ENCODE measurements at regions not wholly inside any gene's neighbourhood (a gene's known extent, or its start where the extent isn't known, plus 50 kb on each side); places are given as distances from the start of the nearest gene placed in this dataset.
"Not testable (repeated sequence)": the region's sequence is repeated elsewhere in the genome, so short reads cannot be mapped to it uniquely, and the experiment has no call there.

DNA sequence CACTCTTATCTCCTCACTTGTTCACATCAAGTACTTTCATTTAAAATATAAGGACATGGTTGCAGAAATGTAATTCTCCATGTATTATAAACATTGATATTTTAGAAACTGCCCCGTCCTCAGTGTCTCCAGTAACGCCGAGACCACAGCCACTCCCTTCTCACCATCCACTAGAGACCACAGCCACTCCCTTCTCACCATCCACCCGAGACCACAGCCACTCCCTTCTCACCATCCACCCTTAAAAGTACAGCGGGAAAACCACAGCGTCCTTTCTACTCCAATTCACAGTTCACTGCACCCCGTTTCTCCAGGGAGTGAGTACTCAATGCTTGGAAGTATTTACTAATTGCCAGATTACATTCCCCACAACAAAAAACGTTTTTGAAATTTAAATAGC is 1452.2 kb upstream of the ACVR2A start:
- peak overlapping the region in 2 of 11 experiments; percentile 24 to 45; a peak in 3 of 22 replicates for H3K9ac ChIP-seq
- peaks cover 12 to 35% (median 15%) of the 10 kb centered on the region in 10 experiments for H3K4me1 ChIP-seq
- H3K4me3 ChIP-seq: peak overlapping the region in 3 of 10 experiments; percentile 30 to 52 (median 37); a peak in 5 of 20 replicates
- no peaks in the 10 kb centered on the region for H3K27me3 ChIP-seq
- H3K27ac ChIP-seq: peak overlapping the region in 6 of 11 experiments; percentile 21 to 77 (median 50); a peak in 9 of 22 replicates
- peak overlapping the region; percentile 49 to 90 (median 74) for H3K4me2 ChIP-seq
- no peaks in the 10 kb centered on the region for H4K20me1 ChIP-seq
- H3K36me3 ChIP-seq: no peaks in the 10 kb centered on the region
- TF ChIP-seq Cebpa-rat (IDR thresholded peaks at IDR 0.05): no peak
- H3K9me3 ChIP-seq (replicated peaks in 1 of 11): no peaks in the 10 kb centered on the region

DNA sequence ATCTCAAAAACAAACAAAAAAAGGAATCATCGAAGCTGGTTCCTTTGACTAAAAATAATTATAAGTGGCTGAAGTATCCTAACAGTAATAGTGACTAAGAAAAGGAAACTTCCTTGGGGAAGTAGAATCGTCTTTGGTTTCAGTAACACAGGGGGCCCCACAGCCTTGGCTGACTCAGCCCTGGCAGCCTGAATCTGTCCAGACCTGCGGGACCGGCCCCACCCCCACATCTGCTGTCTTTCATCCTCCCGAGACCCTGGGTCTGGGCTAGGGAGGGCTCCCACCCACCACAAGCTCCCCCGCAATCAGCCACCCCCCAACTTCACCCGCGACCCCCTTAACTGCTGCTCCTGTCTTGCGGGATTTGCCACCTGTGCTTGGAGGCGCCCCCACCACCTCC is 1452.6 kb upstream of the ACVR2A start:
- no peak for TF ChIP-seq Cebpa-rat (IDR thresholded peaks at IDR 0.05)
- no peaks in the 10 kb centered on the region for H3K36me3 ChIP-seq

DNA sequence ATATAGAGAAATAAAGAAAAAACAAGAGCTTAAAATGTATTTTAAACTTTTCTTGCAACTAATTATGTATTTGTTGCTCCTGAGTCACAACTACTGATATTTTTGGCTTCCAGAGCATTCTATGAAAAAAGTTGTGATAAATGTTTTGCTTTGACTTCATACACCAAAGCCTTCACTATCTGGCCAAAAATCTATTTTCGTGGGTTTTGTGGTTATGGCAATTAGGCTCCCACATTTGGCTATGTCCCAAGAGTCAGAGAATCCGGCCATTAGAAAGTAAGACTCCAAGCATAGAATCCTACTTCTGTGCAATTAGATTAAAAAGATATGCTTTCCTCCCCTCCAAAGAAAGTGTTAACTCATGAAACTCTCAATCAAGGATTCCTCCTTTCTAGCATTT is 1456.1 kb upstream of the ACVR2A start:
- Histone ChIP-seq H3K9me3 (replicated peaks in 1 of 11) (no peaks in the 10 kb centered on the region), H3K27me3 (no peaks in the 10 kb centered on the region), H3K4me1 (peaks cover 20 to 39% (median 23%) of the 10 kb centered on the region in 10 experiments), H3K9ac (no peak overlapping the region), H3K4me3 (no peak overlapping the region), H3K4me2 (no peak overlapping the region), H4K20me1 (no peaks in the 10 kb centered on the region), H3K27ac (no peak overlapping the region), H3K36me3 (no peaks in the 10 kb centered on the region)
- TF ChIP-seq Cebpa-rat (IDR thresholded peaks at IDR 0.05): no peak

More for the DNA sequence above, 1452.6 kb upstream of the ACVR2A start:
- no peaks in the 10 kb centered on the region for H3K9me3 ChIP-seq (replicated peaks in 1 of 11)
- H3K4me2 ChIP-seq: peak overlapping the region; percentile 49 to 90 (median 74)
- no peaks in the 10 kb centered on the region for H3K27me3 ChIP-seq
- peak overlapping the region in 6 of 11 experiments; percentile 21 to 77 (median 50); a peak in 10 of 22 replicates for H3K27ac ChIP-seq
- peak overlapping the region in 3 of 11 experiments; percentile 8 to 45 (median 24); a peak in 3 of 22 replicates for H3K9ac ChIP-seq
- H3K4me1 ChIP-seq: peaks cover 12 to 35% (median 15%) of the 10 kb centered on the region in 10 experiments
- H3K4me3 ChIP-seq: peak overlapping the region in 3 of 10 experiments; percentile 30 to 52 (median 37); a peak in 5 of 20 replicates
- H4K20me1 ChIP-seq: no peaks in the 10 kb centered on the region

DNA sequence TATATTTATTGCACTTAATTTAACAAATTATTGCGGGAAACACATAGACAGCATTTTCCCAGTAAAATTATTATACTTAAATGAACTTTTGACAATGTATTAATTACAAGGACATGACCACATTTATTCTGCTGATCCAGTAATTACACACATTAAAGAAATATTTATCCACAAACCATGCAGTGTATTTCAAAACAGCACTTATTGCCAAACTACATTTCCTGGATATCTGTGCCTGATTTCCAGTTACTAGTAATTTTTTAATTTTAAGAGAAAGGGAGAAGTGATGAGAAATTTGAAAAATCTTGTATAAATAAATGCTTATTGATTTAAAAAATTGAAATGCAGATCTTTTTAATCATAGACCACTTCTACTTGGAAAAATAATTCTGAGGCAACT is 1458.7 kb upstream of the ACVR2A start:
- Histone ChIP-seq H3K9ac (no peak overlapping the region), H3K27ac (no peak overlapping the region), H4K20me1 (no peaks in the 10 kb centered on the region), H3K4me2 (no peak overlapping the region), H3K27me3 (no peaks in the 10 kb centered on the region), H3K9me3 (replicated peaks in 1 of 11) (no peaks in the 10 kb centered on the region), H3K4me1 (peaks cover 6 to 21% (median 9%) of the 10 kb centered on the region in 10 experiments; a peak in 13 of 20 replicates), H3K36me3 (no peaks in the 10 kb centered on the region), H3K4me3 (no peak overlapping the region)
- TF ChIP-seq Cebpa-rat (IDR thresholded peaks at IDR 0.05): no peak

DNA sequence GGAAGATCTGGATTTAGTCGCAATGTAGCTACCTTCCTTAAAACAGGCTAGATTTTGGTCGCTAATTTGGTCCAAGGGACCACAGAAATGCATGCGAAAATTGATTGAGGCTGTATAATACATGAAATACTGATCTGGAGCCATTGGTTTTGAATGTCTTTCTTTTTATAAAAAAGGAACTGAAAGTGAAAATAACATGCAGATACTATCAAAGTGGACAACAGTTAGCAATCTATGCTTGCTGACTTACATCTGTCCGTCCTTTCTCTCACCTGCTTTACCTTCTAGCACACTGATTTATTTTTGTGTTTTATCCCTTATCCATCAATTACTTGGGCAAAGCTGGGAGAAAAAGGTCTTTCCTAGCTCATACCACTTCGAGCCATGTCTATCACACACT is 1459.8 kb upstream of the ACVR2A start:
- peak overlapping the region; percentile 12 to 94 (median 41); a peak in 19 of 22 replicates for H3K4me2 ChIP-seq
- H3K4me1 ChIP-seq: peaks cover 6 to 20% (median 9%) of the 10 kb centered on the region in 10 experiments; a peak in 13 of 20 replicates

DNA sequence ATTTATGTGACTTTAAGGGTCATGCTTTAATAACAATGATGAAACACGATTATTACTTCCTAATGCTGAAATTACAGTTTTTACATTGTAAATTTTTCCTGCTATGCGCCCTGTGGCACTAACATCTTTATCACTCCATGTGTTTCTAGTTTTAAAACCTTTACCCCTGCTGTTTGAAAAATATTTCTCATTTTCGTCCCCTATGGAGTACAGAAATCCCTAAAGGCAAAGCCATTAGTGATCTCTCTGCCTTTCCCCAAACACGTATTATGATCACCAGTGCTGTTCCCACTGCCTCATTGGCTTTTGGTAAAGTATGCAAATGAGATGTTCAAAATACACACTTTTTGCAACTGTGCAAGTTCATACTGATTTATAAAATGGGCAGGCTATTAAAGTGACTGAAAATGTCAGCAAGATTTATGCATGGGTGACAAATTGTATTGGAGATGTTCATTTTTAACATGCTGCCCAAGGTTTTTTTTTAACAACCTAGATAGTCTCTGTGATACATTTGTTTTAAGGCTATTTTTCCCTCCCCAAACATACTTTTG is 1468.2 kb upstream of the ACVR2A start:
- Histone ChIP-seq H3K4me3 (no peak overlapping the region), H3K4me2 (no peak overlapping the region), H3K36me3 (no peaks in the 10 kb centered on the region), H3K27me3 (no peaks in the 10 kb centered on the region), H3K9ac (no peak overlapping the region), H3K27ac (no peak overlapping the region), H3K9me3 (replicated peaks in 1 of 11) (peaks cover 0 to 4% (median 0%) of the 10 kb centered on the region in 11 experiments; a peak in 1 of 22 replicates), H3K4me1 (no peaks in the 10 kb centered on the region), H4K20me1 (no peaks in the 10 kb centered on the region)
- no peak for TF ChIP-seq Cebpa-rat (IDR thresholded peaks at IDR 0.05)

More for the DNA sequence above, 1459.8 kb upstream of the ACVR2A start:
- no peak for TF ChIP-seq Cebpa-rat (IDR thresholded peaks at IDR 0.05)
- Histone ChIP-seq H3K9me3 (replicated peaks in 1 of 11) (no peaks in the 10 kb centered on the region), H3K27me3 (no peaks in the 10 kb centered on the region), H3K36me3 (no peaks in the 10 kb centered on the region), H3K4me3 (peak overlapping the region in 3 of 10 experiments; percentile 1 to 37 (median 32); a peak in 3 of 20 replicates), H3K27ac (no peak overlapping the region), H4K20me1 (no peaks in the 10 kb centered on the region), H3K9ac (no peak overlapping the region; a peak in 1 of 22 replicates)

DNA sequence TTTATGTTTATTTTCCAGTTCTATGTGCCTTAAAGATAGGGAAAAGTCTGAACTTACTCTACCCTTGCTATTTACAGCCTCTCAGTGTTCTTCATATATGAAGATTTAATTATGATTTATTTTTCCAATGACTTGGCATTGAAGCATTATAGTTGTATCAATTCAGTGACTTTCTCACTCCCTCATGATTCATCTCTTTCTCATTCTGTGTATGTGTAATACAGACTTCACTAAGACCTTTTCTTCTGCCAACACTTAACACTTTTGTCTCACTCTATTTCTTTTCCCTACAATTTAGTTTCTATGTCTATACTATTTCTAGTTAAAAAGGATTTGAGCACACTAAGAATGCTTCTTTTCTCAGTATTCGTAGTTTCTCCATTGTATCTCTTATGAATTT is 1470.3 kb upstream of the ACVR2A start:
- Histone ChIP-seq H3K4me3 (no peak overlapping the region), H3K9ac (no peak overlapping the region), H3K27ac (no peak overlapping the region), H3K4me2 (no peak overlapping the region), H3K27me3 (no peaks in the 10 kb centered on the region), H4K20me1 (no peaks in the 10 kb centered on the region), H3K36me3 (no peaks in the 10 kb centered on the region), H3K9me3 (replicated peaks in 1 of 11) (peaks cover 0 to 5% (median 0%) of the 10 kb centered on the region in 11 experiments; a peak in 2 of 22 replicates), H3K4me1 (no peaks in the 10 kb centered on the region)
- TF ChIP-seq Cebpa-rat (IDR thresholded peaks at IDR 0.05): no peak

DNA sequence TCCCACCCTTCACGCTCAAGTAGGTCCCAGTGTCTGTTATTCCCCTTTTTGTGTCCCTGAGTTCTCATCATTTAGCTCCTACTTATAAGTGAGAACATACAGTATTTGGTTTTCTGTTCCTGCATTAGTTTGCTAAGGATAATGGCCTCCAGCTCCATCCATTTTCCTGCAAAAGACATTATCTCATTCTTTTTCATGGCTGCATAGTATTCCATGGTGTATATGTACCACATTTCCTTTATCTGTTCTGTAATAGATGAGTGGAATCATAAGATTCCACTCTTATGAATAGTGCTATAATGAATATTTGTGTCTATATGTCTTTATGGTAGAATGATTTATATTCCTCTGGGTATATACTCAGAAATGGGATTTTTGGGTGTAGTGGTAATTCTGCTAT is 1473.5 kb upstream of the ACVR2A start:
- H3K4me3 ChIP-seq; H3K9me3 ChIP-seq (replicated peaks in 1 of 11); H3K4me1 ChIP-seq; H3K27ac ChIP-seq; H3K9ac ChIP-seq; H3K4me2 ChIP-seq; H3K36me3 ChIP-seq; H4K20me1 ChIP-seq; H3K27me3 ChIP-seq: not testable (repeated sequence)

DNA sequence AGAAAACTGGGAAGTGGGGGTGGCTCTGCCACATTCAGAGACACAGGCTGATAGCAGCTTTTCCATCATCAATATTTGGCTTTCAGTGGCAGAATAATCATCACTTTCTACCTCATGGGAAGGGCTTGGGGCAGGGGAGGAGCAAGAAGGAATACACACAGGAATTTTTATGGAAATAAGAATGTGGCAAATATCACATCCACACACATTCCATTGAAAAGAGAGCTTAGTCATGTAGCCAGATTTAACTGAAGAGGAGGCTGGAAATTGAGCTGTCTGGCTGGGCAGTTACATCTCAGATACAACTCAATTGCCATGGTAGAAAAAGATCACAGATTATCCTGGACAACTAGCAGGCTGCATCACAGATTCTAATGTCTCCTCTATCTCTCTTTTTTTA is 1474.0 kb upstream of the ACVR2A start:
- Histone ChIP-seq H3K9ac (no peak overlapping the region), H3K27ac (no peak overlapping the region), H3K27me3 (no peaks in the 10 kb centered on the region), H4K20me1 (no peaks in the 10 kb centered on the region), H3K9me3 (replicated peaks in 1 of 11) (peaks cover 0 to 5% (median 0%) of the 10 kb centered on the region in 11 experiments; a peak in 2 of 22 replicates), H3K4me2 (no peak overlapping the region), H3K4me3 (no peak overlapping the region), H3K4me1 (no peaks in the 10 kb centered on the region), H3K36me3 (no peaks in the 10 kb centered on the region)
- TF ChIP-seq Cebpa-rat (IDR thresholded peaks at IDR 0.05): no peak

DNA sequence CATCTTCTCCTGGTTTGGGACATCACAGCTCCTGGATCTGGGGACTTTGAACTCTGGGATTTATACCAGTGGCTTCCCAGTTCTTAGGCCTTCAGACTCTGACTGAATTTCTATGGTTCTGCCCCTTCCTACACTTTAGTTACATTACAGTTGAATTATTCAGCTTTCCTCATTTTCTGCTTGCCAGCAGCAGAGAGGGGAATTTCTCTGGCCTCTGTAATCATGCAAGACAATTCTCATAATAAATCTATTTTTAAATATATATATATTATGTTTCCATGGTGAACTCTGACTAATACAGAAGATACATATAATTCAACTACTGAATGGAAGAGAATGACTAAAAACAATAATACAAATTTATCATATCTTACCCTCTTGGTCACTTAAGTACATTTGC is 1478.6 kb upstream of the ACVR2A start:
- Histone ChIP-seq H3K4me2 (no peak overlapping the region), H3K4me1 (no peaks in the 10 kb centered on the region), H3K4me3 (no peak overlapping the region), H3K27me3 (no peaks in the 10 kb centered on the region), H3K9ac (no peak overlapping the region), H3K27ac (no peak overlapping the region), H3K9me3 (replicated peaks in 1 of 11) (peaks cover 0 to 1% (median 0%) of the 10 kb centered on the region in 11 experiments; a peak in 1 of 22 replicates), H4K20me1 (no peaks in the 10 kb centered on the region), H3K36me3 (no peaks in the 10 kb centered on the region)
- no peak for TF ChIP-seq Cebpa-rat (IDR thresholded peaks at IDR 0.05)
